ENCODE measurements at regions not wholly inside any gene's neighbourhood (a gene's known extent, or its start where the extent isn't known, plus 50 kb on each side); places are given as distances from the start of the nearest gene placed in this dataset.
A peak's percentile ranks its signal among the peaks of the same experiment; 100 is the strongest.

GRCh38 chr13:36551445-36551844 is 119.2 kb downstream of the CCNA1 start:
- Histone ChIP-seq H2AFZ (peak overlapping the region; percentile 44; the same call in 1 of the 2 replicates), H3K4me1 (replicated peaks; ENCODE audit: insufficient read depth) (no peaks in the 10 kb centered on the region), H3F3A (ENCODE audit: insufficient read depth, low read depth) (no peaks in the 10 kb centered on the region), H3K9me2 (ENCODE audit: insufficient read depth) (peaks cover 4% of the 10 kb centered on the region; the same call in 1 of the 2 replicates), H3K4me3 (no peak overlapping the region), H3K36me3 (ENCODE audit: low read depth) (no peaks in the 10 kb centered on the region), H4K20me1 (ENCODE audit: insufficient read depth) (no peaks in the 10 kb centered on the region), H3K9me3 (ENCODE audit: insufficient read depth, low read depth) (no peaks in the 10 kb centered on the region), H3K4me2 (no peak overlapping the region), H3K27me3 (ENCODE audit: insufficient read depth, low read depth) (no peaks in the 10 kb centered on the region), H3K27ac (no peak overlapping the region), H3K79me2 (ENCODE audit: low read depth) (no peaks in the 10 kb centered on the region)
- TF ChIP-seq CTCF (conservative IDR thresholded peaks at IDR 0.05) (no peak), EZH2 (IDR thresholded peaks at IDR 0.05; ENCODE audit: low read depth) (no peak)
- POLR2A ChIA-PET (ENCODE audit: unreplicated experiment): no interaction called here
- intact Hi-C loops (cut with micrococcal nuclease; ENCODE audit: unreplicated experiment): no loop called here
- DNase-seq: no peak
- BruUV-seq (replicated peaks): no TSS peak
- CTCF ChIA-PET: no interaction called here

- no peaks in the 10 kb centered on the region for H3K4me1 ChIP-seq (replicated peaks; ENCODE audit: insufficient read depth)
- H2AFZ ChIP-seq: no peak overlapping the region
- H3K9me2 ChIP-seq (ENCODE audit: insufficient read depth): peaks cover 4% of the 10 kb centered on the region; the same call in 1 of the 2 replicates
- no peak for DNase-seq
- H3F3A ChIP-seq (ENCODE audit: insufficient read depth, low read depth): no peaks in the 10 kb centered on the region
- H3K27me3 ChIP-seq (ENCODE audit: insufficient read depth, low read depth): no peaks in the 10 kb centered on the region
- H3K9me3 ChIP-seq (ENCODE audit: insufficient read depth, low read depth): no peaks in the 10 kb centered on the region
- no peak for TF ChIP-seq EZH2 (IDR thresholded peaks at IDR 0.05; ENCODE audit: low read depth)
- TF ChIP-seq CTCF (conservative IDR thresholded peaks at IDR 0.05): no peak
- H3K27ac ChIP-seq: no peak overlapping the region
- H3K4me3 ChIP-seq: no peak overlapping the region
- H4K20me1 ChIP-seq (ENCODE audit: insufficient read depth): no peaks in the 10 kb centered on the region
- no peak overlapping the region for H3K4me2 ChIP-seq
- H3K79me2 ChIP-seq (ENCODE audit: low read depth): no peaks in the 10 kb centered on the region
- POLR2A ChIA-PET (ENCODE audit: unreplicated experiment): no interaction called here
- CTCF ChIA-PET: no interaction called here
- intact Hi-C loops (cut with micrococcal nuclease; ENCODE audit: unreplicated experiment): no loop called here
- no TSS peak for BruUV-seq (replicated peaks)
- H3K36me3 ChIP-seq (ENCODE audit: low read depth): no peaks in the 10 kb centered on the region
Observed at GRCh38 chr13:36552334-36552733, 120.0 kb downstream of the CCNA1 start.

- BruUV-seq (replicated peaks): no TSS peak
- Histone ChIP-seq H2AFZ (no peak overlapping the region), H3K9me3 (ENCODE audit: insufficient read depth, low read depth) (no peaks in the 10 kb centered on the region), H3K36me3 (ENCODE audit: low read depth) (no peaks in the 10 kb centered on the region), H3K9me2 (ENCODE audit: insufficient read depth) (peaks cover 4% of the 10 kb centered on the region; the same call in 1 of the 2 replicates), H3K4me1 (replicated peaks; ENCODE audit: insufficient read depth) (no peaks in the 10 kb centered on the region), H3K79me2 (ENCODE audit: low read depth) (no peaks in the 10 kb centered on the region), H3F3A (ENCODE audit: insufficient read depth, low read depth) (no peaks in the 10 kb centered on the region), H4K20me1 (ENCODE audit: insufficient read depth) (no peaks in the 10 kb centered on the region), H3K27ac (no peak overlapping the region), H3K4me3 (no peak overlapping the region), H3K4me2 (no peak overlapping the region), H3K27me3 (ENCODE audit: insufficient read depth, low read depth) (no peaks in the 10 kb centered on the region)
- TF ChIP-seq EZH2 (IDR thresholded peaks at IDR 0.05; ENCODE audit: low read depth): no peak
- TF ChIP-seq CTCF (conservative IDR thresholded peaks at IDR 0.05): no peak
- intact Hi-C loops (cut with micrococcal nuclease; ENCODE audit: unreplicated experiment): no loop called here
- no peak for DNase-seq
- ChIA-PET POLR2A (ENCODE audit: unreplicated experiment) (interaction anchor here (0.6 kb wide), 1 partner anchor 22 kb away, joined by 3 read pairs; no protein-coding TSS in a partner anchor), CTCF (no interaction called here)
Observed at GRCh38 chr13:36553491-36553890, 120.3 kb upstream of the SERTM1 start.

Measured in PC-9 (cell line).